GM21390 (cell line): ENCODE measurements at regions not wholly inside any gene's neighbourhood (a gene's known extent, or its start where the extent isn't known, plus 50 kb on each side); places are given as distances from the start of the nearest gene placed in this dataset.

Experiments
- ATAC-seq: cut with Tn5 transposase; IDR thresholded peaks from one replicate; pipeline ENCODE4 v1.9.1; 2021; ENCODE audit not compliant: unreplicated experiment

DNA sequence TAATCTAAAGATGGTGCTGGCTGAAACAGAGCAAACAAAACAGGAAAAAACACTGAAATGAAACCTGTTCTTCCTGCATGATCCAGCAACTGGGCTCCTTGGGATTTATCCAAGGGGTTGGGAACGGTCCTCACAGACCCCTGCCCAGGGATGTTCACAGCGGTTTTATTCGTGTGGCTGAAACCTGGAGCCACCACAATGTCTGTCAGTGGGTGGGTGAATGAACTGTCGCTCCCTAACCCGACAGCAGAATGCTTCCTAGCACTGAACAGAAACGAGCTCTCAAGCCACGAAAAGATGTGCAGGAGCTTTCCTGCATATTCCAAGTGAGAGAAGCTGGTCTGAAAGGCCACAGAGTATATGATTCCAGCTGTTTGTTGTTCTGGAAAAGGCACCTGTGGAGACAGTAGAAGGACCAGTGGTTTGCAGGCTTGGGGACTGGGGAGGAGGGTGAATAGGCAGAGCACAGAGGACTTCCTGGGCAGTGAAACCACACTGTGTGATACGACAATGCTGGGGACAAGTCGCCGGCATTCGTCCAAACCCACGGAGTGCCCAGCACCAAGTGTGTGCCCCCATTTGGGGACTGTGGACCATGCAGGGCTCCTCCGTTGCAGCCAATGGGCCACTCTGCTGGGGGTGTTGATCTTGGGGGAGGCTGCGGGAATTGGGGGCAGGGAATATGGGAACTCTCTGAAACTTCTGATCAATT, 73.9 kb downstream of the TEX29 start:
- no peak for ATAC-seq

GRCh38 chr13:111395511-111396393, 75.3 kb downstream of the TEX29 start:
- no peak for ATAC-seq

DNA sequence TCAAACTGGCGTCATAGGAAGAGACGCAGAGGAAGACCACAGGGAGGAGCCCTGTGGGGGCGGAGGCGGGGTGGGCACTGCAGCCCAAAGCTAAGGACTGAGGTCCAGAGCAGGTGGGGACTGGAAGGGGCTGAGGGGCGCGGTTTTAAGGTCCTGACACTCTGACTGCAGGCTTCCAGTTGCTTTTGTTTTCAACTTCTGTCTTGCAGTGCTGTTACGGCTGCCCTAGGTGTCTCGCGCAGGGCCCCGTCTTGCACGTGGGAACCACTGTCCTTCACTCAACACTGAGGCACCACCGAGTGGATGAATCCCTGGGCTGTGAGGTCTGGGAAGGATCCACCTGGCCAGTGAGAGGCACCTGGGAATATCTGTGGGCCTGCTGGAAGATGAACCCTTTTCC, 76.0 kb downstream of the TEX29 start:
- no peak for ATAC-seq

- ATAC-seq, result no peak
Measured at GRCh38 chr13:111397202-111397880, 76.9 kb downstream of the TEX29 start.

DNA sequence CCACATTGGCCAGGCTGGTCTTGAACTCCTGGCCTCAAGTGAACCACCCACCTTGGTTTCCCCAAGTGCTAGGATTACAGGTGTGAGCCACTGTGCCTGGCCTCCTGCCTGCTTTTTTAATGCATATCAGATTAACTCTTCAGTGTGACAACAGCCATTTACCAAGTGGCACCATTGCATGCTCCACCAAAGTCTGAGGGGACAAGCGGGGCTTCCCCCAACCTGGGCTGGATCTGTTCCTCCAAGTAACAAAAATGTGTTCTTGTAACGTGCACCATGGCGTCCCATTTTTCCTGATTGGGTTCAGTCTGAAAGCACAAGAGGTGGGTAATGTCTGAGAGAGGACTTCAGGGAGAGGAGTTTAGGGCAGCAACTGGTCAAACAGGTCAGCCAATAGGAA, 77.8 kb downstream of the TEX29 start:
- no peak for ATAC-seq

DNA sequence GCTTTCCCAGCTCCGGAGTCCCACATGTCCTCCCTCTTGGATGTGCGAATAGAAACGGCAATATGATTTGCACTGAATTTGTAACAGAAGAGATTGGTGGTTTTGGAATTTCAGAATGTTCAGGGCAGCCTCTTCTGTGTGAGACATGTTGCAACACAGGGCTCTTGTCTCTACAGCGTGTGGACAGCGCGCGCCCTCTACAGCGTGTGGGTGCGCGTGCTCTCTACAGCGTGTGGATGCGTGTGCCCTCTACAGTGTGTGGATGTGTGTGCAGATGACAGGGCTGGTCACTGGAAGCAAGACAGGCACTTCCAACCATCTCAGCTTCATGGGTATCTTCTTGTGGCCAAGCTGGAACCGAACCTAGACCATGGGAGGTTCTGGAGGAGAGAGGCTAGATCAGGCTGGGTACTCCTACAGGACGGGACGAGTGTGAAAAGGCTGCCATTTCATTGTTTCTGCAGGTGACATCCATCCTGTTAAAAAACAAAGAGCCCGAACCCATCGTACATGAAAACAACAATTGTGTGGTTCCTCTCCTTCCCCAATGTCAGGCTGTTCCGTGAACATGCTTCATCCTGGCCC, 78.4 kb downstream of the TEX29 start:
- ATAC-seq, result no peak

DNA sequence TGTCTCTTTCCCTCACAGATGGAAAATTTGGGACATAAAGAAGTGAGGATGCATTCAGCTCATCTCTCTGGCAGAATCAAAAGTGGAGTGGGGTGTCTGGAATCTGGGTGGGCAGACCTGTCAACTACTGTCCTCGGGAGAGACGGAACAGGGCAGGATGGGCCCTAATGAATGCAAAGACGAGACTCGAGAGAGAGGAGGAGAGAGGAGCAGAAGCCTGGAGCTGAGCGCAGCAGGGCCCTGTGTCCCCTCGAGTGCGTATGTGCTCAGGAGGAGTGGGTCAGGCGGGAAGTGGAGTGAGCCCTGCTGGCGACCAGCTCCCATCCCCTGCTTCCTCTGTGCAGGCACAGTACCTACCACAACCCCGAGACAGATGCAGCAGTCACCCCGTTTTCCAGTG, 78.9 kb downstream of the TEX29 start:
- ATAC-seq, result no peak

DNA sequence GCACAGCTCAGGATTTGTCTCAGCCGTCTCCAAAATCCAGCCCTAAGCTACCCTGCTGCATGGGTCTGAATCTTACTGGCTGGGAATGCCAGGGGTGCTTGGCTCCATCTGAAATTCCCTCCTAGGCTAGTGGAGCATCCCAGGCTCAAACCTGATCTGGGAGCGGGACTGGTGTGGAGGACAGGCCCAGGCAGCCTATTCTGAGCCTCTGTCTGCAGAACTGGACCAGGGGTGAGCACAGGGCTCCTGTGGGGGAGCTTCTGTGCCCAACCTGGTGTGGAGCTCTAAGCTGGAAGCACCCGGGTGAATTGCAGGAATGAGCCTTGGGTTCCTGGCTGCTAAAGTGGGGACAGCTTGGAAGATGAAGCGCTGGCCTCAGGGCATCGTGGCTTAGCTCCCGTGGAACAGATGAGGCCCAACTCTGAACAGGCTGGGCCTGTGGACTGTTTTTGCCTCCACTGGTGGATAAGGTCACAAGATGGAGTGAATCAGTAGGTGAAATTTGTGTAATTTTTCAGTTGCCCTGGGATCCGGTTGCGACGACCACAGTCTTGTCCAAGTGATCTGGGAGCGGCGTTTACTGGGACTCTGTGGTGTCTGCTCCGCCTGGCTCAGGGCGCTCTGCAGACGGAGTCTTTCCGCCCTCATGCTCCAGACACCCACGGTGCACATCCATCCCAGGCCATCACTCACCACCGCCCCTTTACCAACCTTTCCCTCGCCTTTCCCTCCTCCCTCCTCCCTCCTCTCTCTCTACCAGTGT, 79.5 kb downstream of the TEX29 start:
- no peak for ATAC-seq

DNA sequence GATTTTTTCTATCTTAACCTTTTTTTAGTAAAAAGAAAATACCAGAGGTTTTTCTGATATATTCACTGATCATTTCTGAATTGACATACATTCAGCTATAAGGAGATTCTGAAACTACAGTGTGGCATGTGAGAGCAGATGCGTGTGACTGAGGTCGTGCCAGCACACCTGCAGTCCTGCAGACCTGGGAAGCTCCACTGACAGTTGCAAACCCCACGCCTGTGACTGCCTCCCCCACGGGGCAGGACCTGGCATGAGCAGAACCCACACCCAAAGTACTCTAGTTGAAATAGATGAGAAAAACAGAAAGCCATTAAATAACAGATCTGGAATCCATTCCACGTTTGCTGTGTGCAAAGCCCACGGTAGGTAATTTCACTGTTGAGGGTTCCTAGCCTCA, 80.7 kb downstream of the TEX29 start:
- no peak for ATAC-seq

DNA sequence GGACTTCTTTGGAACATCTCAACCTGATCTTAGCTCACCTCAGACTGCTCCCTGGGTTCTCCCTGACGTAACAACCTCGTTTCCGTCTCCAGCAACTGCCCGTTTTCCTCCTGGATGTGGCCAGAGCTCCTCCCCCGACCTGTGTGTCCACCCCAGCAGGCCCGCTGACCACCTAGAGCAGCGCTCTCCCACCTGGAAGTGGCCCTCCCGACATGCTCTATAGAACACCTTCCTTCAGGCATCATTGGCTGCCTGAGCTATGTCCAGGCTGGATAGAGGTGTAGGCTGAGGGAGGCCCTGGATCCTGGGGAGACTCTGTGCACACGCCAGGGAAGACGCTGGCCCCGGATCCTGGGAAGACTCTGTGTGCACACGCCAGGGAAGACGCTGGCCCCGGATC, 81.3 kb downstream of the TEX29 start:
- ATAC-seq, result no peak

DNA sequence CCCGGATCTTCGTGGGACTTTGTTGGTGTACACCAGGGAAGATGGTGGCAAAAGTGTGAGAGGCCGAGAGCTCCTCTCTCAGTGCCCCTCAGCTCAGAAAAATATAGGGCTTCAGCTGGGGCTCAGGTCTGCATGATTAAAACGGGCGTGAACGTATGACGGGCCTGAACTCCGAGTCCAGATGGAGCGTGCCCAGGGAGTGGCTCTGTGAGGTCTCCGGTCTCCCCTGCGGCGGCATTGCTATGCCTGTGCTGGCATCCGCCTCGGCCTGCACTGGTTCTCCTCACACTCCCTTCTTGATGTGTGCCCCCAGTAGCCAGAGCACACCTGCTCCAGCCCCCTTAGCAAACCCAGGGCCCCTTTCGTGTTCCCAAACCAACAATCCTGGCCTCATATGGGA, 82.0 kb downstream of the TEX29 start:
- ATAC-seq, result no peak

GRCh38 chr13:111403266-111403665, 82.8 kb downstream of the TEX29 start:
- no peak for ATAC-seq

DNA sequence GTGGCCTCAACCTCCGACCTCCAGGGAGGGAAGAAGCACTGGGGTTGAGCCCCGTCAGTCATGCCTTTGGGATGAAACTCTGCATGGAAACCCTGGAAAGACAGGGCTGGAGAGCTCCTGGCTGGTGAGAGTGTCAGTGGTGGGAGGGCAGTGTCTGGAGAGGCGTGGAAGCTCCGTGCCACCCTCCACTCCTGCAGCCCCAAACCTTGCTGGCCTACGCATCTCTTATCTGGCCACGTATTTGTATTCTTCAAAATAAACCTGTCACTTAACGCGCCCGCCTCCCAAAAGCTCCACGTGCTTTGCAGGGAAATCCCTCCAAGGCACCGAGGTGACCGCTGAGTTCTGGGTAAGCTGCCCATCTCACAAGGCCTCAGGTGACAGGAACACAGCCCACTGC, 84.3 kb downstream of the TEX29 start:
- no peak for ATAC-seq

- ATAC-seq, result no peak
Measured at GRCh38 chr13:111406636-111407035, 86.2 kb downstream of the TEX29 start.

DNA sequence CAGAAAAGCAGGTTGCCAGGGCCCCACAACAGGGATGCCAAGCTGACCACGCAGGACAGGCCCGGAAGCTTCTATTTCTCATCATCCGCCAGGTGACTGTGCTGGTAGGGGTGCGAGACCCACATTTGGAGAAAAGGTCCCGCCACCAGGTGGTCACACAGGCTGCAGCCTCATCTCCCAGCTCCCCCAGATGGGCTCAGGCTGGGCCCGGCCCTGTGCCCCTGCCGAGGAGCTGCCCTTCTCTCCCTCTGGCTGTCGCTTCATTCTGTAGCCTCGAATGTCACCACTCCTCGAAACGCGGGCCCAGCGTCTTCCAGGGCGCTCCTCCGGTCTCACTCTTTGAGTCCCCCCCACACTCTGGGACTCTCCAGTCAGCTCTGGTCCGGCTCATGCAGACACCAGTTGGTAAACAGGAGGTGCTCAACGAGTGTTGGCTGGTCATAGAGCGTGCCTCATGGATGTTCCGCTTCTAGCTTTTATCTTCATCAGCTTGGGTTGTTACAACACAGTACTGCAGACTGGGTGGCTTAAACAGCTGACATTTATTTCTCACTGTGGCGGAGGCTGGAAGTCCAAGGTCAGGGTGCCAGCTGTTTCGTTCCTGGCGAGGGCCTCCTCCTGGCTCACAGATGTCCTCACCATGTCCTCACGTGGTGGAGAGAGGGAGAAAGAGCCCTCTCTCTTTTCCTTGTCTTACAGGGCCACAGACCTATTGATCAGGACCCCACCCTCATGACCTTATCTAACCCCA, 87.1 kb downstream of the TEX29 start:
- no peak for ATAC-seq

- no peak for ATAC-seq
Measured at GRCh38 chr13:111409413-111409812, 89.0 kb downstream of the TEX29 start.

GRCh38 chr13:111410232-111411021, 90.0 kb downstream of the TEX29 start:
- no peak for ATAC-seq

DNA sequence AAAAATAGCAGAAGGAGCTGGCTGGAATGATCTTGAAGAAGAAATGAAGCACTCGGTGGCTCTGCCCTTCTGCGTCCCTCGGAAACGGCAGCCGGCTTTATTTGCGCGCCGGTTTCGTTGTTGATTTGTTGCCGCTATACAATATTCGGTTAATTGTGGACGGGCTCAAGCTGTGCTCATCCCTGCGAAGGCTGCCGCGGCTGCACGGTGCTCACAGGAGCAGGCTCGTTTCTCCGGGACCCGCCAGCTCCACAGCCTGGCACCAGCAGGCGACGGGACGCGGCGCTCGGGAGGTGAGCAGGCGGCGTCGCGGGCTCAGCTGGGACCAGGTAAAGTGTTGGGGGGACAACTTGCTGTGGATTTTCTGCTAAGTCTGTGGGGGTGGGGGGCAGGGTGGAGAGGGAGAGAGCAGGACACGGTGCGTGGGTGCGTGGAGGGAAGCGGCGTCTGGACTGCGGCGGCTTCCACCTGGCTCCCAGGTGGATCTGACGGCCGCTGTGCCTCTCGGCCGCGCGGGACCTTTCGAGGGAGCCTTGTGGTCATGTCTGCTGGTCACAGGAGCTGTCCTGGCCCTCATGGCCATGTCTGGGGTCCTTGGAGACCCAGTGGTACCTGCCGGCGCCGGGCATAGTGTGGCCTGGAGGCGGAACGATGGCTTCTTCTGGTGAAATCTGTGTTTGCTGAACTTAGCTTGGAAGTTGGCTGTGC, 90.9 kb downstream of the TEX29 start:
- no peak for ATAC-seq
